A549 (cell line): ENCODE measurements at regions not wholly inside any gene's neighbourhood (a gene's known extent, or its start where the extent isn't known, plus 50 kb on each side); places are given as distances from the start of the nearest gene placed in this dataset.

Experiments used
- ATAC-seq, 2 experiments: fragments of 200-7000 bp in 1 of 2; fragments of >200 bp in 1 of 2; cut with Nextera tagmentation in 1 of 2; cut with Tn5 transposase in 1 of 2; 3 replicates each; pipeline versions ENCODE4 v1.8.0 to v1.9.1; 2018 to 2020; ENCODE audit warnings: mild to moderate bottlenecking in 1 of 2, moderate library complexity in 1 of 2
- CTCF ChIA-PET: fragments of 300-600 bp; sonication (Branson Sonifier 250); formaldehyde crosslinking; extraction: SDS; loops from one replicate; lab custom pipeline; 2021; ENCODE audit warnings: antibody characterized with exemption, inconsistent platforms; lab: Yijun Ruan, JAX
- POLR2A ChIA-PET: fragments of 350-600 bp; formaldehyde crosslinking; extraction: SDS; loops from one replicate; lab custom pipeline; 2021; ENCODE audit warnings: antibody characterized with exemption, inconsistent platforms; lab: Yijun Ruan, JAX
- DNase-seq, 2 experiments: peaks; one replicate each; pipeline versions ENCODE4 v3.0.0 to v3.0.0-alpha.2; 2011 to 2016; ENCODE audit warnings: low read depth in 1 of 2, low spot score in 1 of 2
- FAIRE-seq: peaks from 2 replicates; lab custom pipeline; 2011; peaks lifted over from hg19 to GRCh38; lab: Jason Lieb, UNC
- H3K27ac ChIP-seq, 2 experiments: fragments of >200 bp; sonication (Bioruptor Twin); formaldehyde crosslinking; 3 replicates each; pipeline ENCODE4 v1.5.1; 2016 to 2017
- H3K4me1 ChIP-seq: fragments of >200 bp; sonication (Bioruptor Twin); formaldehyde crosslinking; 3 replicates; pipeline ENCODE4 v1.6.1; 2016
- H3K4me2 ChIP-seq: fragments of >200 bp; sonication (Bioruptor Twin); formaldehyde crosslinking; 3 replicates; pipeline ENCODE4 v1.6.1; 2016
- H3K4me3 ChIP-seq: fragments of >200 bp; sonication (Bioruptor Twin); formaldehyde crosslinking; 3 replicates; pipeline ENCODE4 v1.5.1; 2016
- H3K9me3 ChIP-seq: fragments of >200 bp; sonication (Bioruptor Twin); formaldehyde crosslinking; 3 replicates; pipeline ENCODE4 v1.6.1; 2016
- CEBPB ChIP-seq, 2 experiments: fragments of >200 bp in 1 of 2; sonication (Bioruptor Twin) in 1 of 2; formaldehyde crosslinking in 1 of 2; IDR thresholded peaks; 2 replicates each; pipeline ENCODE4 v1.6.1; 2012 to 2016
- CHD4 ChIP-seq: fragments of 200-600 bp; sonication (generic); IDR thresholded peaks from 2 replicates; pipeline ENCODE4 v1.6.1; 2016; ENCODE audit warnings: antibody characterized with exemption, mild to moderate bottlenecking, borderline replicate concordance
- ESRRA ChIP-seq: fragments of 150-350 bp; IDR thresholded peaks from 2 replicates; pipeline ENCODE4 v1.6.1; 2014; ENCODE audit warnings: mild to moderate bottlenecking, low read length, borderline replicate concordance
- HOXB5 ChIP-seq: fragments of 250-450 bp; sonication (Bioruptor Pico); IDR thresholded peaks from 2 replicates; pipeline ENCODE4 v1.5.0; 2020; ENCODE audit warnings: mild to moderate bottlenecking, moderate library complexity
- MAFK ChIP-seq: fragments of 450-650 bp; IDR thresholded peaks from 2 replicates; pipeline ENCODE4 v1.6.1; 2014; ENCODE audit not compliant: partially characterized antibody
- NPAS2 ChIP-seq: fragments of 250-450 bp; sonication (Bioruptor Pico); IDR thresholded peaks from 2 replicates; pipeline ENCODE4 v1.8.0; 2022; ENCODE audit warnings: mild to moderate bottlenecking, moderate library complexity, borderline replicate concordance
- POLR2A ChIP-seq: IDR thresholded peaks from 2 replicates; pipeline ENCODE4 v1.6.1; 2012; ENCODE audit warnings: mild to moderate bottlenecking, low read length
- RNF2 ChIP-seq: fragments of 200-600 bp; sonication (generic); IDR thresholded peaks from 2 replicates; pipeline ENCODE4 v1.6.1; 2016; ENCODE audit warnings: low read depth, mild to moderate bottlenecking, antibody characterized with exemption, moderate library complexity, borderline replicate concordance
- SREBF2 ChIP-seq: fragments of 450-650 bp; IDR thresholded peaks from 2 replicates; pipeline ENCODE4 v1.6.1; 2014; ENCODE audit warnings: mild to moderate bottlenecking, moderate library complexity
- ZC3H11A ChIP-seq: fragments of 450-650 bp; IDR thresholded peaks from 2 replicates; pipeline ENCODE4 v1.6.1; 2014; ENCODE audit warnings: antibody characterized with exemption, mild to moderate bottlenecking
- ZNF302 ChIP-seq: fragments of 250-450 bp; sonication (Bioruptor Pico); IDR thresholded peaks from 2 replicates; pipeline ENCODE4 v1.9.0; 2021; ENCODE audit warnings: inconsistent platforms, mild to moderate bottlenecking, moderate library complexity
- WGBS: methylation state at CpG from one replicate; pipeline ENCODE4 v1.1.6; 2017; ENCODE audit errors: missing lambda C conversion rate; 5-methylcytosine and 5-hydroxymethylcytosine counted together
- TF ChIP-seq, protein P1 (sequence below): fragments of 250-450 bp; sonication (Bioruptor Pico); IDR thresholded peaks from 2 replicates; pipeline ENCODE4 v1.5.0; 2021; ENCODE audit warnings: mild to moderate bottlenecking, moderate library complexity, borderline replicate concordance
- TF ChIP-seq, protein P2 (sequence below): fragments of >200 bp; sonication (Bioruptor Twin); formaldehyde crosslinking; IDR thresholded peaks from 3 replicates; pipeline ENCODE4 v1.6.1; 2016
- TF ChIP-seq, protein P3 (sequence below): IDR thresholded peaks from 2 replicates; pipeline ENCODE4 v1.6.1; 2012
- TF ChIP-seq, protein P4 (sequence below): fragments of 200-600 bp; sonication (generic); IDR thresholded peaks from 2 replicates; pipeline ENCODE4 v1.6.1; 2016; ENCODE audit warnings: antibody characterized with exemption, mild to moderate bottlenecking, moderate library complexity
- TF ChIP-seq, protein P5 (sequence below): IDR thresholded peaks from 2 replicates; pipeline ENCODE4 v1.6.1; 2012; ENCODE audit warnings: low read depth, borderline replicate concordance

DNA sequence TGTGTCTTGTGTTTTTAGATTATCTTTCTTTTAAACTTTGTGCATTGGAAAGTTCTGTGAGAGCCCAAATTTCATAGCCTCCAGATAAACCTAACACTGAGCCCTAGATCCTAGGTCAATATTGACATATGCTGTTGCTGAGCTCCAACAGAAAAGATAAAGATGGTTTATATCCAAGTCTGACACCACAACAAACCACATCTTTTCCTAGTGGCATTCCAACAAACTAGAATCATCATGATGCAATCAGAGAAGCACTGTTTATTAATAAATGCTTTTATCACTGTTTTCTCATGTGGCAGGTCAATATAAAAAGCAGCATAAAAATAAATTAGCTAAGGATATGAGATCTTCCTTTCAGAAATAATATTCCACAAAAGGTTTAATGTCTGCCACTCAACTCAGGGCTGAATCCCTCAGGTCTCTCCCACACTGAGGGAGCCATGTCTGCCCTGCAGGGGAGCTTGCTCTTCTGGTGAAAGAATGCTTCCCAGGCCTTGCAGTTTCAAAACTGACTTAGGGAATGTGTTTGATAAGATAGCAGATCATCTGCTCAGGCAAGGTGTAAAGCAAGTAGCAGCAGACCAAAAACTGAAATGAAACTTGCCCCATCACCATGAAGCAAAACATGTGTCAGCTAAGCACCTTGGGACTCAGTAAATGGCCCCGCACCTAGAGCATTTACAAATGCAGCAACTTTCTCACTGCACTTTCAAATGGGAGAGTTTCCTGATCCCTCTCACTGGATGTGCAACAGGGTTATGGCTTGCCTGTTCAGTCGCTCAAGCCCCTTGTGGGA is 493.0 kb downstream of the AGTPBP1 start:
- WGBS = 47% methylated on average over 2 of the region's 2 CpGs
- no peaks in the 10 kb centered on the region for H3K4me1 ChIP-seq
- ATAC-seq = no peak
- ChIA-PET CTCF (interaction anchor here (0.6 to 1.4 kb wide), 2 partner anchors 10 to 13 kb away, joined by 4 to 6 read pairs; no protein-coding TSS in a partner anchor), POLR2A (interaction anchor here (0.6 to 1.0 kb wide), 2 partner anchors 12 to 302 kb away, joined by 3 read pairs; no protein-coding TSS in a partner anchor)
- no peak for FAIRE-seq
- peak in 1 of 2 experiments; percentile 10 for DNase-seq
- TF ChIP-seq, protein P1, sequence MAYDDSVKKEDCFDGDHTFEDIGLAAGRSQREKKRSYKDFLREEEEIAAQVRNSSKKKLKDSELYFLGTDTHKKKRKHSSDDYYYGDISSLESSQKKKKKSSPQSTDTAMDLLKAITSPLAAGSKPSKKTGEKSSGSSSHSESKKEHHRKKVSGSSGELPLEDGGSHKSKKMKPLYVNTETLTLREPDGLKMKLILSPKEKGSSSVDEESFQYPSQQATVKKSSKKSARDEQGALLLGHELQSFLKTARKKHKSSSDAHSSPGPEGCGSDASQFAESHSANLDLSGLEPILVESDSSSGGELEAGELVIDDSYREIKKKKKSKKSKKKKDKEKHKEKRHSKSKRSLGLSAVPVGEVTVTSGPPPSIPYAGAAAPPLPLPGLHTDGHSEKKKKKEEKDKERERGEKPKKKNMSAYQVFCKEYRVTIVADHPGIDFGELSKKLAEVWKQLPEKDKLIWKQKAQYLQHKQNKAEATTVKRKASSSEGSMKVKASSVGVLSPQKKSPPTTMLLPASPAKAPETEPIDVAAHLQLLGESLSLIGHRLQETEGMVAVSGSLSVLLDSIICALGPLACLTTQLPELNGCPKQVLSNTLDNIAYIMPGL (CRISPR knock-in tag) = no peak
- TF ChIP-seq ZNF302 (CRISPR knock-in tag) = no peak
- TF ChIP-seq, protein P2, sequence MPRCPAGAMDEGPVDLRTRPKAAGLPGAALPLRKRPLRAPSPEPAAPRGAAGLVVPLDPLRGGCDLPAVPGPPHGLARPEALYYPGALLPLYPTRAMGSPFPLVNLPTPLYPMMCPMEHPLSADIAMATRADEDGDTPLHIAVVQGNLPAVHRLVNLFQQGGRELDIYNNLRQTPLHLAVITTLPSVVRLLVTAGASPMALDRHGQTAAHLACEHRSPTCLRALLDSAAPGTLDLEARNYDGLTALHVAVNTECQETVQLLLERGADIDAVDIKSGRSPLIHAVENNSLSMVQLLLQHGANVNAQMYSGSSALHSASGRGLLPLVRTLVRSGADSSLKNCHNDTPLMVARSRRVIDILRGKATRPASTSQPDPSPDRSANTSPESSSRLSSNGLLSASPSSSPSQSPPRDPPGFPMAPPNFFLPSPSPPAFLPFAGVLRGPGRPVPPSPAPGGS = no peak
- H3K9me3 ChIP-seq = no peaks in the 10 kb centered on the region
- H3K4me2 ChIP-seq = no peak overlapping the region
- H3K27ac ChIP-seq = 0 out of 6 replicates have a peak overlapping the region, but pooled peaks of 1 of the 2 experiments have one; percentile 19
- no peak overlapping the region for H3K4me3 ChIP-seq

DNA sequence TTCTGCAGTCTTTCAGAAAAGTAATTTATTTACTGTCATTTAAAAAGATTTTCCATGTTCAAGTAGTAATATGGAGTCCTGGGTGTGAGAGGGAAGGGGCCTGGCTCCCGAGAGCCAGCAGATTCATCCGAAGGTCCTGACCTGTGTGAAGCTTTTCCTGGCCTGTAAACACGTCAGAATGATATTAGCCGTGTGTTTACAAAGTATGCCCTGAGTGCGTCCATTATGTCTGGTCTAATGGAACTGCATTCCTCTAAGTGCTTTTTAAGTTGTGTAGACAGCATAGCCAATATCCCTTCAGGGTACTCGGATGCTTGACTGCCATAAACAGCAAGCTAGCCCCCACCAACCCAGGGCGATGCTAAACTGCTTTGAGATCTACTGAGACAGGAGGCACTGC is 495.2 kb downstream of the AGTPBP1 start:
- ChIA-PET CTCF (interaction anchor here (1.6 kb wide), 1 partner anchor 179 kb away, joined by 4 read pairs; no protein-coding TSS in a partner anchor), POLR2A (no interaction called here)
- DNase-seq (no peak), ATAC-seq (no peak), FAIRE-seq (no peak)
- H3K4me2 ChIP-seq = no peak overlapping the region
- TF ChIP-seq CEBPB (IDR thresholded peaks at IDR 0.05) = no peak
- no peak for TF ChIP-seq POLR2A
- TF ChIP-seq NPAS2 (CRISPR knock-in tag) = no peak
- TF ChIP-seq, protein P3, sequence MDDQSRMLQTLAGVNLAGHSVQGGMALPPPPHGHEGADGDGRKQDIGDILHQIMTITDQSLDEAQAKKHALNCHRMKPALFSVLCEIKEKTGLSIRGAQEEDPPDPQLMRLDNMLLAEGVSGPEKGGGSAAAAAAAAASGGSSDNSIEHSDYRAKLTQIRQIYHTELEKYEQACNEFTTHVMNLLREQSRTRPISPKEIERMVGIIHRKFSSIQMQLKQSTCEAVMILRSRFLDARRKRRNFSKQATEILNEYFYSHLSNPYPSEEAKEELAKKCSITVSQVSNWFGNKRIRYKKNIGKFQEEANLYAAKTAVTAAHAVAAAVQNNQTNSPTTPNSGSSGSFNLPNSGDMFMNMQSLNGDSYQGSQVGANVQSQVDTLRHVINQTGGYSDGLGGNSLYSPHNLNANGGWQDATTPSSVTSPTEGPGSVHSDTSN = no peak
- TF ChIP-seq RNF2 = no peak
- no peak for TF ChIP-seq SREBF2
- TF ChIP-seq ZNF302 (CRISPR knock-in tag) = no peak
- TF ChIP-seq, protein P4, sequence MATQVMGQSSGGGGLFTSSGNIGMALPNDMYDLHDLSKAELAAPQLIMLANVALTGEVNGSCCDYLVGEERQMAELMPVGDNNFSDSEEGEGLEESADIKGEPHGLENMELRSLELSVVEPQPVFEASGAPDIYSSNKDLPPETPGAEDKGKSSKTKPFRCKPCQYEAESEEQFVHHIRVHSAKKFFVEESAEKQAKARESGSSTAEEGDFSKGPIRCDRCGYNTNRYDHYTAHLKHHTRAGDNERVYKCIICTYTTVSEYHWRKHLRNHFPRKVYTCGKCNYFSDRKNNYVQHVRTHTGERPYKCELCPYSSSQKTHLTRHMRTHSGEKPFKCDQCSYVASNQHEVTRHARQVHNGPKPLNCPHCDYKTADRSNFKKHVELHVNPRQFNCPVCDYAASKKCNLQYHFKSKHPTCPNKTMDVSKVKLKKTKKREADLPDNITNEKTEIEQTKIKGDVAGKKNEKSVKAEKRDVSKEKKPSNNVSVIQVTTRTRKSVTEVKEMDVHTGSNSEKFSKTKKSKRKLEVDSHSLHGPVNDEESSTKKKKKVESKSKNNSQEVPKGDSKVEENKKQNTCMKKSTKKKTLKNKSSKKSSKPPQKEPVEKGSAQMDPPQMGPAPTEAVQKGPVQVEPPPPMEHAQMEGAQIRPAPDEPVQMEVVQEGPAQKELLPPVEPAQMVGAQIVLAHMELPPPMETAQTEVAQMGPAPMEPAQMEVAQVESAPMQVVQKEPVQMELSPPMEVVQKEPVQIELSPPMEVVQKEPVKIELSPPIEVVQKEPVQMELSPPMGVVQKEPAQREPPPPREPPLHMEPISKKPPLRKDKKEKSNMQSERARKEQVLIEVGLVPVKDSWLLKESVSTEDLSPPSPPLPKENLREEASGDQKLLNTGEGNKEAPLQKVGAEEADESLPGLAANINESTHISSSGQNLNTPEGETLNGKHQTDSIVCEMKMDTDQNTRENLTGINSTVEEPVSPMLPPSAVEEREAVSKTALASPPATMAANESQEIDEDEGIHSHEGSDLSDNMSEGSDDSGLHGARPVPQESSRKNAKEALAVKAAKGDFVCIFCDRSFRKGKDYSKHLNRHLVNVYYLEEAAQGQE = no peak
- TF ChIP-seq, protein P5, sequence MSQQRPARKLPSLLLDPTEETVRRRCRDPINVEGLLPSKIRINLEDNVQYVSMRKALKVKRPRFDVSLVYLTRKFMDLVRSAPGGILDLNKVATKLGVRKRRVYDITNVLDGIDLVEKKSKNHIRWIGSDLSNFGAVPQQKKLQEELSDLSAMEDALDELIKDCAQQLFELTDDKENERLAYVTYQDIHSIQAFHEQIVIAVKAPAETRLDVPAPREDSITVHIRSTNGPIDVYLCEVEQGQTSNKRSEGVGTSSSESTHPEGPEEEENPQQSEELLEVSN = no peak
- no peak for TF ChIP-seq CHD4
- TF ChIP-seq MAFK = no peak
- no peak for TF ChIP-seq HOXB5 (CRISPR knock-in tag)
- no peak for TF ChIP-seq ZC3H11A
- TF ChIP-seq ESRRA = no peak
- no peak overlapping the region for H3K27ac ChIP-seq
- H3K4me1 ChIP-seq = no peaks in the 10 kb centered on the region
- H3K9me3 ChIP-seq = no peaks in the 10 kb centered on the region
- 24% methylated on average over 7 of the region's 7 CpGs for WGBS
- no peak overlapping the region for H3K4me3 ChIP-seq
